RWPE2 (cell line): ENCODE measurements at regions not wholly inside any gene's neighbourhood (a gene's known extent, or its start where the extent isn't known, plus 50 kb on each side); places are given as distances from the start of the nearest gene placed in this dataset.
A peak's percentile ranks its signal among the peaks of the same experiment; 100 is the strongest.

Source experiments
- ATAC-seq: fragments of 200-7000 bp; cut with Tn5 transposase; 3 replicates; pipeline ENCODE4 v1.9.1; 2021; ENCODE audit warnings: low read depth
- DNase-seq: peaks from one replicate; pipeline ENCODE4 v3.0.0-alpha.2; 2020; ENCODE audit warnings: low spot score
- H3K27ac ChIP-seq: fragments of 450-650 bp; 2 replicates; pipeline ENCODE4 v1.5.1; 2017; ENCODE audit warnings: mild to moderate bottlenecking; ENCODE audit not compliant: poor library complexity, severe bottlenecking
- H3K27me3 ChIP-seq: fragments of 250-450 bp; sonication (Bioruptor Pico); 2 replicates; pipeline ENCODE4 v1.5.1; 2021; ENCODE audit warnings: mild to moderate bottlenecking, moderate library complexity; ENCODE audit not compliant: insufficient read depth, poor library complexity, severe bottlenecking
- H3K36me3 ChIP-seq: fragments of 250-450 bp; sonication (Bioruptor Pico); 2 replicates; pipeline ENCODE4 v1.5.1; 2020; ENCODE audit warnings: low read depth, mild to moderate bottlenecking, moderate library complexity
- H3K4me1 ChIP-seq: fragments of 250-450 bp; sonication (Bioruptor Pico); 2 replicates; pipeline ENCODE4 v1.5.1; 2021; ENCODE audit warnings: mild to moderate bottlenecking, moderate library complexity; ENCODE audit not compliant: insufficient read depth, poor library complexity, severe bottlenecking
- H3K4me3 ChIP-seq: fragments of 250-450 bp; sonication (Bioruptor Pico); 2 replicates; pipeline ENCODE4 v1.5.1; 2021; ENCODE audit warnings: mild to moderate bottlenecking, moderate library complexity; ENCODE audit not compliant: severe bottlenecking
- H3K9me3 ChIP-seq: fragments of 250-450 bp; sonication (Bioruptor Pico); 2 replicates; pipeline ENCODE4 v1.5.1; 2021; ENCODE audit warnings: mild to moderate bottlenecking, moderate library complexity; ENCODE audit not compliant: severe bottlenecking
- CTCF ChIP-seq: fragments of 450-650 bp; IDR thresholded peaks from one replicate; pipeline ENCODE4 v1.5.1; 2017; ENCODE audit warnings: mild to moderate bottlenecking, moderate library complexity; ENCODE audit not compliant: poor library complexity, severe bottlenecking

- ATAC-seq (no peak), DNase-seq (no peak)
- Histone ChIP-seq H3K36me3 (no peaks in the 10 kb centered on the region), H3K9me3 (no peaks in the 10 kb centered on the region), H3K27ac (no peak overlapping the region), H3K4me3 (no peak overlapping the region), H3K4me1 (no peaks in the 10 kb centered on the region), H3K27me3 (no peaks in the 10 kb centered on the region)
- no peak for TF ChIP-seq CTCF
These were observed 388.7 kb upstream of the PMFBP1 start for GRCh38 chr16:72560617-72561016.

GRCh38 chr16:72558501-72558900 lies 386.5 kb upstream of the PMFBP1 start:
- ATAC-seq: no peak
- Histone ChIP-seq H3K9me3 (no peaks in the 10 kb centered on the region), H3K36me3 (no peaks in the 10 kb centered on the region), H3K4me3 (no peak overlapping the region), H3K4me1 (no peaks in the 10 kb centered on the region), H3K27ac (no peak overlapping the region), H3K27me3 (no peaks in the 10 kb centered on the region)
- no peak for DNase-seq
- no peak for TF ChIP-seq CTCF

GRCh38 chr16:72554935-72555334 lies 383.0 kb upstream of the PMFBP1 start:
- Histone ChIP-seq H3K4me3 (no peak overlapping the region), H3K36me3 (no peaks in the 10 kb centered on the region), H3K27ac (no peak overlapping the region), H3K27me3 (no peaks in the 10 kb centered on the region), H3K4me1 (no peaks in the 10 kb centered on the region), H3K9me3 (no peaks in the 10 kb centered on the region)
- ATAC-seq: 0 out of 3 replicates have a peak, but pooled peaks have one; percentile 49
- no peak for TF ChIP-seq CTCF
- DNase-seq: no peak

- no peak overlapping the region for H3K4me3 ChIP-seq
- H3K9me3 ChIP-seq: no peaks in the 10 kb centered on the region
- no peak for ATAC-seq
- TF ChIP-seq CTCF: no peak
- no peak overlapping the region for H3K27ac ChIP-seq
- no peaks in the 10 kb centered on the region for H3K27me3 ChIP-seq
- H3K4me1 ChIP-seq: no peaks in the 10 kb centered on the region
- no peaks in the 10 kb centered on the region for H3K36me3 ChIP-seq
- no peak for DNase-seq
These were observed 380.7 kb upstream of the PMFBP1 start for GRCh38 chr16:72552654-72553053.

GRCh38 chr16:72551649-72552048 lies 379.7 kb upstream of the PMFBP1 start:
- DNase-seq (no peak), ATAC-seq (no peak)
- Histone ChIP-seq H3K9me3 (no peaks in the 10 kb centered on the region), H3K27ac (no peak overlapping the region), H3K4me1 (no peaks in the 10 kb centered on the region), H3K36me3 (no peaks in the 10 kb centered on the region), H3K4me3 (no peak overlapping the region), H3K27me3 (no peaks in the 10 kb centered on the region)
- TF ChIP-seq CTCF: no peak
